Epithelial cell of proximal tubule (primary cell): ENCODE measurements at regions not wholly inside any gene's neighbourhood (a gene's known extent, or its start where the extent isn't known, plus 50 kb on each side); places are given as distances from the start of the nearest gene placed in this dataset.
A peak's percentile ranks its signal among the peaks of the same experiment; 100 is the strongest.

Experiments
- DNase-seq: peaks from one replicate; pipeline ENCODE4 v3.0.0-alpha.2; 2011; ENCODE audit warnings: low read depth
- H3K4me3 ChIP-seq: 2 replicates; pipeline ENCODE4 v1.5.1; 2011; ENCODE audit warnings: low read depth, mild to moderate bottlenecking, low read length
- TF ChIP-seq, protein P1 (sequence below): conservative IDR thresholded peaks from 2 replicates; pipeline ENCODE4 v1.5.1; 2012; ENCODE audit warnings: low read depth, mild to moderate bottlenecking, low read length

DNA sequence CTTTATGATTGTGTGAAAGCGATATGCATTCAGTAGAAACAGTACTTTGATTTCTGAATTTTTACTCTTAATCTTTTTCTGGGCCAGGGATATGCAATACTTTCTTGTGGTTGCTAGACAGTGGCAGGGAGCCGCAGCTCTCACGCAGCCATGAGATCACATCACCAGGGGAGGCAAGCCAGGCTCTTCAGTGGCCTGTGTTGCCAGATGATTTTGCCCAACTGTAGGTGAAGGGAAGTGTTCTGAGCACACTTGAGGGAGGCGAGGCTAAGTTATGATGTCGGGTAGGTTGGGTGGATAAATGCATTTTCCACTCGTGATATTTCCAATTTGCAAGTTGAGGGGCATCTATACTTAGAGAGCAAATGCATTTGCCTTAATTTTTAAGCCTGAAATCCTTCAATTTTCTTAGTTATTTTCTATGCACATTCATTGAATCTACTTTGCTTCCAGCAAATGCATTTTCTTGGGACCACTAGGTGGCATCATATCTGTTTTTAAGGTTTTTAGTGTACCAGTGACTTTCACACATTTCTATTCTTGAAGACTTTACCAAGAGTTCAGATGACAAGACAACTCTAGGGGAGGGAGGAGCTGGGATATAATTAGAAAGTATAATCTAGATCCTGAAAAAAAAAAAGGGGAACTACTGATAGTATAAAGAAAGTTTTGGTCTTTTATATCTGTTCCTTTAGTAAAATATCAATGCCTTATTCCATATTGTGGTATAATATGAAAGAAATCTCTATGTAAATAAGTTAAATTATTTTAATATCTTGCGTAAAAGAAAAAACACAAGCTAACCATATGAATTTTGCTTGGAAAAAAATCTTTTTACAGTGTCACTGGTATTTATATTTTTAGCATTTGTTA lies 643.3 kb downstream of the SOCS6 start:
- DNase-seq: peak; percentile 2
- no peak overlapping the region for H3K4me3 ChIP-seq
- TF ChIP-seq, protein P1, sequence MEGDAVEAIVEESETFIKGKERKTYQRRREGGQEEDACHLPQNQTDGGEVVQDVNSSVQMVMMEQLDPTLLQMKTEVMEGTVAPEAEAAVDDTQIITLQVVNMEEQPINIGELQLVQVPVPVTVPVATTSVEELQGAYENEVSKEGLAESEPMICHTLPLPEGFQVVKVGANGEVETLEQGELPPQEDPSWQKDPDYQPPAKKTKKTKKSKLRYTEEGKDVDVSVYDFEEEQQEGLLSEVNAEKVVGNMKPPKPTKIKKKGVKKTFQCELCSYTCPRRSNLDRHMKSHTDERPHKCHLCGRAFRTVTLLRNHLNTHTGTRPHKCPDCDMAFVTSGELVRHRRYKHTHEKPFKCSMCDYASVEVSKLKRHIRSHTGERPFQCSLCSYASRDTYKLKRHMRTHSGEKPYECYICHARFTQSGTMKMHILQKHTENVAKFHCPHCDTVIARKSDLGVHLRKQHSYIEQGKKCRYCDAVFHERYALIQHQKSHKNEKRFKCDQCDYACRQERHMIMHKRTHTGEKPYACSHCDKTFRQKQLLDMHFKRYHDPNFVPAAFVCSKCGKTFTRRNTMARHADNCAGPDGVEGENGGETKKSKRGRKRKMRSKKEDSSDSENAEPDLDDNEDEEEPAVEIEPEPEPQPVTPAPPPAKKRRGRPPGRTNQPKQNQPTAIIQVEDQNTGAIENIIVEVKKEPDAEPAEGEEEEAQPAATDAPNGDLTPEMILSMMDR: peak; percentile 71

DNA sequence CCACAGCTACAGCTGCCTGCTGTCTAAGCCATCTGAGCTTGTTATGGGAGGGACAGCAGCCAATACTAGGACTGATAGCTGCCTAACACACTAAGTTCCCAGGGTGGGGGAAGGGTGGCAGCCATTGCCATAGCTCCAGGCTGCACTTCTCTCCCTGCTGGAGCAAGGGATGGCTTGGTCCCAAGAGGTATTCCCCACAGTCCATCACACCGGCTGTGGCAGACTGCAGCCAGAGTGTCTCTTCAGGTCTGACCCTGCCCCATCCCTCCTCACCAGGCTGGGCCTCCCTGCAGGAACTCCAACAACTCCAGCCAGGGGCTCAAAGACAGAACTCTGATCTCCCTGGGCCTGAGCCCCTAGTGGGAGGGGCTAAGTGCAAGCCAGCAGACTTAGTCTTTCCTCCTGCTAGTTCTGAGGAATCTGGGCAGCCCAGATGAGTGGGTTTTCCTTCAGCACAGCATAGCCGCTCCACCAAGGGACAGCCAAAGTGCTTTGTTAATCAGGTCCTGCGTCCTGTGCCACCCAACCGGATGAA lies 632.1 kb downstream of the SOCS6 start:
- no peak for DNase-seq
- TF ChIP-seq, protein P1: no peak
- H3K4me3 ChIP-seq: no peak overlapping the region

DNA sequence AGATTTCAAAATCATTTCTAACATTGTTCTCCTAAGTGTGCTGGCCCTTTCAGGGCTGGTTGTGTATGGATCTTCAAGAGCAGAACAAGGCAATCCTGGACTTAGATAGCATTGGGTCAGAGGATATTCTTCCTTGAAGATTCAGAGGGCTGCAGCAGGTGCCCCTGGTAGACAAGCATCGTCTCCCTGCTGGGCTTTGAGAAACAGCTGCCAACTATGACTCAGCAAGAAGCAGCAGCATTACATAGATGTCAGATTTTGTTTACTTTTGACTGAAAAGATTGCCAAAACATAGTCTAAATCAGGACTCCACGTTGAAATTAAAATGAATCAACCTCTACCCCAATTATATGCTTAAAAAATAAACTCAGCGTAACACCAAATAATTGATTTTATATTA lies 618.8 kb downstream of the SOCS6 start:
- no peak for DNase-seq
- TF ChIP-seq, protein P1: no peak
- no peak overlapping the region for H3K4me3 ChIP-seq

DNA sequence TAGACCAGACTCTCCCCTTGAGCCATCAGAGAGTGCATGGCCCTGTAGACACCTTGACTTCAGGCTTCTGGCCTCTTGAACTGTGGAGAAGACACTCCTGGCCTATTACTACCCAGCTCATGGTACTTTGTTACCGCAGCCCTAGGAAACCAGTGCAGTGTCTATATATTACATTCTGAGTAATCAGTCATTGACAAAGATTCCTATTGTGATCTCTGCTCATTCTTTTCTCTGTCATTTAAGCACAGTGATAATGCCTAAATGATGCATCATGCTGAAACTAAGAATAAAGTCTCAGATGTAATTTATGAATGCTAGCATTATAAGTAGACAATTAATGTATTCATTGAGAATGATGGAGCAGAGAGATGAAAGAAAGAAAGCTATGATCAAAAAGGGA lies 603.5 kb downstream of the SOCS6 start:
- no peak for DNase-seq
- TF ChIP-seq, protein P1: no peak
- H3K4me3 ChIP-seq: no peak overlapping the region

DNA sequence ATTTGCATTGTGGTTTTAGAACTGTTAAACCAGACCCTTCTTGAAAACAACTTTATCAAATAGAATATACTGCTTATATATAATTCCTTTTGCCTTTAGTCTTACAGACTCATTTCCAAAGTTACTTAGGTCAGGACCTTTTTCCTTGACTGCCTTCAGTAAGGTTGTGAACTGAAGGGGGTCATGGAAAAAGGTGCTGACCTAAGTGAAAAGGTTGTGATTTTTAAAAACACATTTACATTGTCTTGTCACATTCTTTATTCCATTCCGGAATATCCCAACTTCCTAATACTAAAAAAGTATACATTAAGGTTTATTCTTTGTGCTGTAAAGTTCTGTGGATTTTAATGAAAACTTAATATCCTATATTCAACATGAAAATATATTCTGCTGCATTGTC lies 581.4 kb downstream of the SOCS6 start:
- TF ChIP-seq, protein P1: no peak
- H3K4me3 ChIP-seq: no peak overlapping the region
- DNase-seq: no peak

DNA sequence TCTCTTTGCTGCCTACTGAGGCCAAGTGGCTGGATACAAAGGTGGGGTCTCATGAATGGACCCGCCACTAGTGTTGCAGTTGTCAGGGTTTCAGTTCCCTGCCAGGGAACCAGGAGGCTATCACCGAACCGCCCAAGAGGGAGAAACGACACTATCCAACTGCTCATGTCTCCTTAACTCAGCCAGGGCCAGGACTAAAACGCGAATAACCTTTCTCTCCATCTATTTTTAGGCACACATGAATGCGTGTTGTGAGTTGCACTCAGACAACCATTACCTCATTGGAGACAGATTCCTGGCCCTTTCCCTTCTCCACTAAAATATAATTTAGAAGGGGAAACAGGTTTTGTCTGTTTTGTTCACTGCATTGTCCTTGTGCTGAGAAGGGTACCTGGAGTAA lies 559.5 kb downstream of the SOCS6 start:
- DNase-seq: no peak
- TF ChIP-seq, protein P1: no peak
- H3K4me3 ChIP-seq: no peak overlapping the region

DNA sequence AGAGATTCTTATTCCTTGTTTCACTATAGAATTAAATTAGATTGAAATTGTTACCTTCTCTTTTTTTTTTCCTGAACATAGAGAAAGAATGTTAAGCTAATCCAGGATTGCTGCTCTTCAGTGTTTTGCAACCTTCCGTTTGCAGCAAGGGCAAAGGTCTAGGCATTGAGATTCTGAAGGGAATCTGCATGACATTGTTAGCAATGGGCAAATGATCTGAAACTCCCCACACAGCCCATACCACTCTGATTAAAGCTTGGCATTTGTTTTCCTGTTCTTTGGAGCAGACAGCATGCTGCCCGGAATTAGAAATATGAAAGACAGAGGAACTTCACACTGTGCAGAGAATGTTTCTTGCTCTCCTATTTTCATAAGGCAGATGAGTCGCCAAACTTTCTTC lies 551.8 kb downstream of the SOCS6 start:
- H3K4me3 ChIP-seq: no peak overlapping the region
- TF ChIP-seq, protein P1: no peak
- no peak for DNase-seq
